Ectodermal cell (in vitro differentiated cells): ENCODE measurements at regions not wholly inside any gene's neighbourhood (a gene's known extent, or its start where the extent isn't known, plus 50 kb on each side); places are given as distances from the start of the nearest gene placed in this dataset.
A peak's percentile ranks its signal among the peaks of the same experiment; 100 is the strongest.
"Not testable (repeated sequence)": the region's sequence is repeated elsewhere in the genome, so short reads cannot be mapped to it uniquely, and the experiment has no call there.

Experiments used
- H3K27ac ChIP-seq: 2 replicates; pipeline ENCODE4 v1.7.0; 2013; ENCODE audit warnings: mild to moderate bottlenecking, low read depth, low read length; ENCODE audit not compliant: insufficient read depth, poor library complexity, severe bottlenecking
- H3K27me3 ChIP-seq: 2 replicates; pipeline ENCODE4 v1.7.0; 2013; ENCODE audit warnings: mild to moderate bottlenecking, low read length; ENCODE audit not compliant: insufficient read depth, control insufficient read depth, poor library complexity, severe bottlenecking
- H3K36me3 ChIP-seq: one replicate; pipeline ENCODE4 v1.7.0; 2013; ENCODE audit warnings: low read length; ENCODE audit not compliant: control insufficient read depth, insufficient read depth
- H3K4me1 ChIP-seq: one replicate; pipeline ENCODE4 v1.7.0; 2013; ENCODE audit warnings: low read length; ENCODE audit not compliant: control insufficient read depth, insufficient read depth
- H3K4me3 ChIP-seq: 2 replicates; pipeline ENCODE4 v1.7.0; 2013; ENCODE audit warnings: low read depth, low read length, control low read depth; ENCODE audit not compliant: insufficient read depth
- H3K9me3 ChIP-seq: 2 replicates; pipeline ENCODE4 v1.7.0; 2013; ENCODE audit warnings: mild to moderate bottlenecking, low read length, moderate library complexity; ENCODE audit not compliant: control insufficient read depth
- WGBS, 2 experiments: methylation state at CpG; one replicate each; pipeline ENCODE4 v1.1.7; 2013; ENCODE audit warnings: missing lambda C conversion rate in 2 of 2; 5-methylcytosine and 5-hydroxymethylcytosine counted together

- 83 to 92% methylated on average over 1 to 3 of the region's 4 CpGs for WGBS, 2 experiments
- Histone ChIP-seq H3K27me3 (no peaks in the 10 kb centered on the region), H3K9me3 (no peaks in the 10 kb centered on the region), H3K4me1 (no peaks in the 10 kb centered on the region), H3K27ac (no peak overlapping the region), H3K4me3 (no peak overlapping the region), H3K36me3 (no peaks in the 10 kb centered on the region)
Observed at GRCh38 chr1:143553627-143554026, 418.2 kb downstream of the FAM72C start.

- H3K36me3 ChIP-seq, H3K4me1 ChIP-seq, H3K4me3 ChIP-seq, H3K9me3 ChIP-seq, H3K27ac ChIP-seq, H3K27me3 ChIP-seq: not testable (repeated sequence)
Observed at GRCh38 chr1:143504703-143505102, 467.1 kb downstream of the FAM72C start.

GRCh38 chr1:143504080-143504479 is 467.7 kb downstream of the FAM72C start:
- no CpG with 5 or more reads among the region's 2 CpGs for WGBS, 2 experiments
- not testable (repeated sequence) for H3K9me3 ChIP-seq, H3K27me3 ChIP-seq, H3K27ac ChIP-seq, H3K4me1 ChIP-seq, H3K36me3 ChIP-seq, H3K4me3 ChIP-seq

- H3K9me3 ChIP-seq, H3K27me3 ChIP-seq, H3K4me1 ChIP-seq, H3K36me3 ChIP-seq, H3K27ac ChIP-seq, H3K4me3 ChIP-seq: not testable (repeated sequence)
- WGBS, 2 experiments = no CpG with 5 or more reads among the region's 2 CpGs
Observed at GRCh38 chr1:143503048-143503447, 468.7 kb downstream of the FAM72C start.

GRCh38 chr1:143502038-143502437 is 469.7 kb downstream of the FAM72C start:
- H3K36me3 ChIP-seq, H3K4me3 ChIP-seq, H3K27ac ChIP-seq, H3K4me1 ChIP-seq, H3K9me3 ChIP-seq: not testable (repeated sequence)
- peaks cover 16% of the 10 kb centered on the region for H3K27me3 ChIP-seq
- 65 to 72% methylated on average over 3 of the region's 4 CpGs for WGBS, 2 experiments

- WGBS, 2 experiments = 37 to 40% methylated on average over 65 to 84 of the region's 85 CpGs
- Histone ChIP-seq H3K4me3 (peak overlapping the region; percentile 26), H3K27me3 (peaks cover 16% of the 10 kb centered on the region)
- not testable (repeated sequence) for H3K27ac ChIP-seq, H3K4me1 ChIP-seq, H3K9me3 ChIP-seq, H3K36me3 ChIP-seq
Observed at GRCh38 chr1:143498059-143498749, 473.6 kb downstream of the FAM72C start.

- Histone ChIP-seq H3K27ac (no peak overlapping the region), H3K4me3 (no peak overlapping the region), H3K36me3 (no peaks in the 10 kb centered on the region), H3K9me3 (no peaks in the 10 kb centered on the region), H3K4me1 (no peaks in the 10 kb centered on the region), H3K27me3 (peaks cover 16% of the 10 kb centered on the region)
- 30 to 34% methylated on average over 37 to 42 of the region's 50 CpGs for WGBS, 2 experiments
Observed at GRCh38 chr1:143497374-143497747, 474.4 kb downstream of the FAM72C start.

- not testable (repeated sequence) for H3K9me3 ChIP-seq, H3K27ac ChIP-seq, H3K36me3 ChIP-seq, H3K4me1 ChIP-seq, H3K4me3 ChIP-seq
- H3K27me3 ChIP-seq = peaks cover 16% of the 10 kb centered on the region
- WGBS, 2 experiments = 31 to 33% methylated on average over 18 to 27 of the region's 37 CpGs
Observed at GRCh38 chr1:143496526-143497373, 475.0 kb downstream of the FAM72C start.
